Liver (tissue), 8 donors: ENCODE measurements at regions not wholly inside any gene's neighbourhood (a gene's known extent, or its start where the extent isn't known, plus 50 kb on each side); places are given as distances from the start of the nearest gene placed in this dataset.

ENCODE experiments used
- DNase-seq: peaks from one replicate; pipeline ENCODE4 v3.0.0-alpha.2; 2017; ENCODE audit warnings: low spot score
- H3K27ac ChIP-seq, 2 donors: one replicate each; pipeline ENCODE4 v1.7.0; 2013; ENCODE audit warnings: inconsistent platforms in 2 of 2, low read length in 2 of 2, control low read depth in 1 of 2, low read depth in 1 of 2, mild to moderate bottlenecking in 1 of 2
- H3K27me3 ChIP-seq, 4 donors: one replicate each; pipeline versions ENCODE4 v1.6.1 to v1.7.0; 2013; ENCODE audit warnings: low read length in 3 of 4, inconsistent platforms in 1 of 4, mild to moderate bottlenecking in 1 of 4, moderate library complexity in 1 of 4; ENCODE audit not compliant: control insufficient read depth in 4 of 4, insufficient read depth in 4 of 4
- H3K36me3 ChIP-seq, 4 donors: one replicate each; pipeline versions ENCODE4 v1.6.1 to v1.7.0; 2013; ENCODE audit warnings: low read length in 3 of 4, mild to moderate bottlenecking in 3 of 4, low read depth in 1 of 4, moderate library complexity in 1 of 4; ENCODE audit not compliant: control insufficient read depth in 4 of 4, insufficient read depth in 3 of 4
- H3K4me1 ChIP-seq, 4 donors: one replicate each; pipeline versions ENCODE4 v1.6.1 to v1.7.0; 2013; ENCODE audit warnings: low read length in 3 of 4, mild to moderate bottlenecking in 3 of 4, moderate library complexity in 1 of 4; ENCODE audit not compliant: control insufficient read depth in 4 of 4, insufficient read depth in 4 of 4
- H3K4me3 ChIP-seq, 3 donors: one replicate each; pipeline versions ENCODE4 v1.6.1 to v1.7.0; 2013; ENCODE audit warnings: low read length in 3 of 3, control low read depth in 1 of 3, low read depth in 1 of 3, mild to moderate bottlenecking in 1 of 3
- H3K9ac ChIP-seq, 2 donors: one replicate each; pipeline ENCODE4 v1.7.0; 2013; ENCODE audit warnings: low read length in 2 of 2, mild to moderate bottlenecking in 2 of 2, moderate library complexity in 2 of 2, control low read depth in 1 of 2, low read depth in 1 of 2
- H3K9me3 ChIP-seq, 4 donors: one replicate each; pipeline versions ENCODE4 v1.6.1 to v1.7.0; 2013; ENCODE audit warnings: low read length in 3 of 4; ENCODE audit not compliant: control insufficient read depth in 4 of 4
- ATF3 ChIP-seq: IDR thresholded peaks from 2 replicates; pipeline ENCODE4 v1.6.1; 2016; ENCODE audit warnings: antibody characterized with exemption
- CTCF ChIP-seq: fragments of 150-350 bp; IDR thresholded peaks from 2 replicates; pipeline ENCODE4 v1.5.1; 2017; ENCODE audit warnings: improper control_type of control experiment, low read depth, low read length; ENCODE audit not compliant: missing input control
- EGR1 ChIP-seq, 2 donors: IDR thresholded peaks; 2 replicates each; pipeline ENCODE4 v1.6.1; 2016 to 2018; ENCODE audit warnings: antibody characterized with exemption in 2 of 2, low read depth in 2 of 2
- FOXA1 ChIP-seq: IDR thresholded peaks from 2 replicates; pipeline ENCODE4 v1.6.1; 2016; ENCODE audit warnings: antibody characterized with exemption
- FOXA2 ChIP-seq: IDR thresholded peaks from 2 replicates; pipeline ENCODE4 v1.6.1; 2016; ENCODE audit warnings: antibody characterized with exemption
- GABPA ChIP-seq, 2 donors: IDR thresholded peaks in 1 of 2; conservative IDR thresholded peaks in 1 of 2; 2 replicates each; pipeline ENCODE4 v1.6.1; 2016; ENCODE audit warnings: antibody characterized with exemption in 2 of 2, mild to moderate bottlenecking in 1 of 2, moderate library complexity in 1 of 2
- HNF4A ChIP-seq, 2 donors: conservative IDR thresholded peaks; 2 replicates each; pipeline ENCODE4 v1.6.1; 2016; ENCODE audit warnings: antibody characterized with exemption in 2 of 2, mild to moderate bottlenecking in 2 of 2
- HNF4G ChIP-seq: IDR thresholded peaks from 2 replicates; pipeline ENCODE4 v1.6.1; 2016; ENCODE audit warnings: antibody characterized with exemption
- JUND ChIP-seq, 2 donors: IDR thresholded peaks; 2 replicates each; pipeline ENCODE4 v1.6.1; 2016; ENCODE audit warnings: antibody characterized with exemption in 2 of 2
- MAX ChIP-seq: IDR thresholded peaks from 2 replicates; pipeline ENCODE4 v1.6.1; 2016; ENCODE audit warnings: antibody characterized with exemption
- NR2F2 ChIP-seq: IDR thresholded peaks from 2 replicates; pipeline ENCODE4 v1.6.1; 2016; ENCODE audit warnings: antibody characterized with exemption
- RAD21 ChIP-seq, 2 donors: IDR thresholded peaks; 2 replicates each; pipeline ENCODE4 v1.6.1; 2016; ENCODE audit warnings: antibody characterized with exemption in 2 of 2, mild to moderate bottlenecking in 2 of 2
- REST ChIP-seq: IDR thresholded peaks from 2 replicates; pipeline ENCODE4 v1.6.1; 2016; ENCODE audit warnings: antibody characterized with exemption, mild to moderate bottlenecking
- RXRA ChIP-seq, 2 donors: IDR thresholded peaks; 2 replicates each; pipeline ENCODE4 v1.6.1; 2017 to 2018; ENCODE audit warnings: antibody characterized with exemption in 2 of 2, mild to moderate bottlenecking in 1 of 2
- SP1 ChIP-seq: IDR thresholded peaks from 2 replicates; pipeline ENCODE4 v1.6.1; 2018; ENCODE audit warnings: antibody characterized with exemption, mild to moderate bottlenecking
- TAF1 ChIP-seq: conservative IDR thresholded peaks from 2 replicates; pipeline ENCODE4 v1.6.1; 2016; ENCODE audit warnings: antibody characterized with exemption, mild to moderate bottlenecking
- YY1 ChIP-seq: IDR thresholded peaks from 2 replicates; pipeline ENCODE4 v1.6.1; 2016; ENCODE audit warnings: antibody characterized with exemption, mild to moderate bottlenecking
- ZBTB33 ChIP-seq: IDR thresholded peaks from 2 replicates; pipeline ENCODE4 v1.6.1; 2016; ENCODE audit warnings: antibody characterized with exemption
- WGBS: extraction: QIAGEN DNeasy Blood & Tissue Kit; methylation state at CpG from one replicate; pipeline ENCODE4 v1.1.7; 2013; 5-methylcytosine and 5-hydroxymethylcytosine counted together
- donor health status: healthy.
- donor health status: healthy.
- donor health status: healthy.
- donor health status: healthy.
- donor health status: healthy.

- no peaks in the 10 kb centered on the region for H3K9me3 ChIP-seq
- 94% methylated on average over 6 of the region's 6 CpGs for WGBS
- no peaks in the 10 kb centered on the region for H3K4me1 ChIP-seq
- H3K27me3 ChIP-seq, result no peaks in the 10 kb centered on the region
- no peak overlapping the region for H3K4me3 ChIP-seq
- DNase-seq, result no peak
- no peaks in the 10 kb centered on the region for H3K36me3 ChIP-seq
- TF ChIP-seq GABPA (IDR thresholded peaks at IDR 0.05 in 1 of 2, conservative IDR thresholded peaks at IDR 0.05 in 1 of 2), result no peak
- TF ChIP-seq CTCF, result no peak
- TF ChIP-seq RXRA (IDR thresholded peaks at IDR 0.05), result no peak
- TF ChIP-seq REST, result no peak
- TF ChIP-seq EGR1 (IDR thresholded peaks at IDR 0.05; ENCODE audit: low read depth in 2 of 2), result no peak
- TF ChIP-seq HNF4G, result no peak
- no peak for TF ChIP-seq RAD21 (IDR thresholded peaks at IDR 0.05)
- TF ChIP-seq HNF4A (conservative IDR thresholded peaks at IDR 0.05), result no peak
- no peak for TF ChIP-seq ZBTB33
- no peak for TF ChIP-seq YY1
- TF ChIP-seq NR2F2, result no peak
- TF ChIP-seq FOXA1, result no peak
- no peak for TF ChIP-seq ATF3
- no peak for TF ChIP-seq TAF1
- no peak for TF ChIP-seq FOXA2
- TF ChIP-seq SP1, result no peak
- TF ChIP-seq MAX, result no peak
- TF ChIP-seq JUND (IDR thresholded peaks at IDR 0.05), result no peak
- H3K27ac ChIP-seq, result no peak overlapping the region
- no peak overlapping the region for H3K9ac ChIP-seq
Observed at GRCh38 chr18:65221115-65221514, 529.7 kb upstream of the CDH7 start.
